K562 (cell line): ENCODE measurements at regions not wholly inside any gene's neighbourhood (a gene's known extent, or its start where the extent isn't known, plus 50 kb on each side); places are given as distances from the start of the nearest gene placed in this dataset.

Experiments
- GABPA ChIP-seq: fragments of 200-800 bp; sonication (Bioruptor generic); conservative IDR thresholded peaks from 2 replicates; pipeline ENCODE4 v1.6.1; 2016; ENCODE audit warnings: low read depth, missing genetic modification characterization, missing compliant biosample characterization
- POLR2A ChIP-seq: fragments of 450-650 bp; conservative IDR thresholded peaks from 2 replicates; pipeline ENCODE4 v1.6.1; 2016
- POLR2AphosphoS2 ChIP-seq: IDR thresholded peaks from 2 replicates; pipeline ENCODE4 v1.6.1; 2012; ENCODE audit warnings: low read length, improper control_type of control experiment
- SIRT6 ChIP-seq: IDR thresholded peaks from one replicate; pipeline ENCODE4 v1.6.1; 2012; ENCODE audit warnings: low read depth, mild to moderate bottlenecking, control low read depth, inconsistent platforms, low read length, moderate library complexity
- TAF1 ChIP-seq: IDR thresholded peaks from 2 replicates; pipeline ENCODE4 v1.6.1; 2011; ENCODE audit warnings: mild to moderate bottlenecking, low read length, moderate library complexity; ENCODE audit not compliant: insufficient read depth, control insufficient read depth, severe bottlenecking; ENCODE audit errors: extremely low read depth
- ZBTB7A ChIP-seq: IDR thresholded peaks from 2 replicates; pipeline ENCODE4 v1.6.1; 2011; ENCODE audit warnings: low read depth, mild to moderate bottlenecking, low read length, moderate library complexity, borderline replicate concordance; ENCODE audit not compliant: control insufficient read depth
- ZNF311 ChIP-seq: fragments of 250-450 bp; sonication (Bioruptor Pico); IDR thresholded peaks from 2 replicates; pipeline ENCODE4 v1.4.0; 2020; ENCODE audit warnings: mild to moderate bottlenecking, moderate library complexity
- TF ChIP-seq, protein P1 (sequence below): fragments of 250-450 bp; sonication (Bioruptor Pico); IDR thresholded peaks from 2 replicates; pipeline ENCODE4 v1.6.1; 2021; ENCODE audit warnings: mild to moderate bottlenecking
- TF ChIP-seq, protein P2 (sequence below): fragments of 450-650 bp; IDR thresholded peaks from 2 replicates; pipeline ENCODE4 v1.6.1; 2016; ENCODE audit warnings: borderline replicate concordance

DNA sequence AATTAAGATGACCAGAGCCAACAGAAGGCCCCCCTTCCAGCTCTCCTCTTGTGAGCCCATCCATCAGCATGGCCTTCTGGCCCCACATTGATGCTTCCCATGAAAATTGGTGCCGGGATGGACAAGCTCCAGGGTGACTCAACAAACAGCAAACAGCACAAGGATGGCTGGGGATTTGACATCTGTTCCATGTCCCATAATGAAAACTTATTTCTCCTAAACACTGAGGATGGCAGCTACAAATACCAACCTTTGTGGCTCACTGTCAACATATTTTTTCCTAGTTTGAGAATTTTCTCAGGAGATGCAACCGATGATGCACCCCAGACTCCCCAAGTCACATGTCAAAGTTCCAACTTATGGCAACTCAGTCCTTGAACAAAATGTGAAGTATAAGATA lies 169.6 kb upstream of the SIX2 start:
- TF ChIP-seq, protein P1, sequence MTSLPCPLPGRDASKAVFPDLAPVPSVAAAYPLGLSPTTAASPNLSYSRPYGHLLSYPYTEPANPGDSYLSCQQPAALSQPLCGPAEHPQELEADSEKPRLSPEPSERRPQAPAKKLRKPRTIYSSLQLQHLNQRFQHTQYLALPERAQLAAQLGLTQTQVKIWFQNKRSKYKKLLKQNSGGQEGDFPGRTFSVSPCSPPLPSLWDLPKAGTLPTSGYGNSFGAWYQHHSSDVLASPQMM = no peak
- TF ChIP-seq POLR2A (no peak), TAF1 (no peak), GABPA (tag) (no peak), SIRT6 (no peak), ZBTB7A (no peak), POLR2AphosphoS2 (no peak), ZNF311 (CRISPR knock-in tag) (no peak)
- TF ChIP-seq, protein P2, sequence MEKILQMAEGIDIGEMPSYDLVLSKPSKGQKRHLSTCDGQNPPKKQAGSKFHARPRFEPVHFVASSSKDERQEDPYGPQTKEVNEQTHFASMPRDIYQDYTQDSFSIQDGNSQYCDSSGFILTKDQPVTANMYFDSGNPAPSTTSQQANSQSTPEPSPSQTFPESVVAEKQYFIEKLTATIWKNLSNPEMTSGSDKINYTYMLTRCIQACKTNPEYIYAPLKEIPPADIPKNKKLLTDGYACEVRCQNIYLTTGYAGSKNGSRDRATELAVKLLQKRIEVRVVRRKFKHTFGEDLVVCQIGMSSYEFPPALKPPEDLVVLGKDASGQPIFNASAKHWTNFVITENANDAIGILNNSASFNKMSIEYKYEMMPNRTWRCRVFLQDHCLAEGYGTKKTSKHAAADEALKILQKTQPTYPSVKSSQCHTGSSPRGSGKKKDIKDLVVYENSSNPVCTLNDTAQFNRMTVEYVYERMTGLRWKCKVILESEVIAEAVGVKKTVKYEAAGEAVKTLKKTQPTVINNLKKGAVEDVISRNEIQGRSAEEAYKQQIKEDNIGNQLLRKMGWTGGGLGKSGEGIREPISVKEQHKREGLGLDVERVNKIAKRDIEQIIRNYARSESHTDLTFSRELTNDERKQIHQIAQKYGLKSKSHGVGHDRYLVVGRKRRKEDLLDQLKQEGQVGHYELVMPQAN = no peak
